ENCODE measurements at regions not wholly inside any gene's neighbourhood (a gene's known extent, or its start where the extent isn't known, plus 50 kb on each side); places are given as distances from the start of the nearest gene placed in this dataset.
"Not testable (repeated sequence)": the region's sequence is repeated elsewhere in the genome, so short reads cannot be mapped to it uniquely, and the experiment has no call there.

- DNase-seq = no peak
These were observed 57.4 kb upstream of the ST3GAL6 start for GRCh38 chr3:98705694-98706093.

DNA sequence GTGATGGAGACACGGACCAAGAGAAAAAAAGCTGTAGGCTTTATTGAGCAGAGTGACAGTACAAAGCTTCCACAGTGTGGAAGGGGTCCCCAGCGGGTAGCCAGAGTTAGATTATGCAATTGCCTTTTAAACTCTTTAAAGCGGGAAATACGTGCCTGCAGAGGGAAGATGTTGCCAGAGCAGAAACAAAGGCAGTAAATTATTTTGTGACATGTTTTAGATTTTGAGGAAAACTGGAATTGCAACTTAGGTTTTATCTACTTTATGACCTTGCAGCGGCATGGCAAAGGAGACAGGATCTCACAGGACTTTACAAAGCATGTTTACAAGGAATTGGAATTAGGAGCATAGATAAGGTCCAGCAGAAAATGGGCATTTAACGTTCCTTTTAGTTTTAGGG lies 54.5 kb upstream of the ST3GAL6 start:
- not testable (repeated sequence) for DNase-seq

DNA sequence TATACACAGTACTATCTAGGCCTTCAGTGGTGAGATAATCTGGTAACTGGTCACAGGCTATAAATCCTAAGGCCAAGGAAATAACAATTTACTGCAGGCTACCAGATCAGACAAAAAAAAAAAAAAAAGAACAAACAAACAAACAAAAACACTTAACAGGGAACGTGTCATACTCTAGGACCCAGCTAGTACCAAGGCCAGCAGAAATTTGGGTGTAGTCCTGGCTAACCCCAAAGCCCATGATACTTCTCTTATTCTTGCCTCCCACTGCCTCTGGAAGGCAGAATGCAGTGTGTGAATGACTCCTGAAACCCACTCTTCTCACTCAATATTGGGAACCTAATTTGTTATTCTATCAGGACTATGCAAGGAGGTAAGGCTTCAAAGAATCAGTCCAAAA lies 53.7 kb upstream of the ST3GAL6 start:
- DNase-seq = no peak

DNA sequence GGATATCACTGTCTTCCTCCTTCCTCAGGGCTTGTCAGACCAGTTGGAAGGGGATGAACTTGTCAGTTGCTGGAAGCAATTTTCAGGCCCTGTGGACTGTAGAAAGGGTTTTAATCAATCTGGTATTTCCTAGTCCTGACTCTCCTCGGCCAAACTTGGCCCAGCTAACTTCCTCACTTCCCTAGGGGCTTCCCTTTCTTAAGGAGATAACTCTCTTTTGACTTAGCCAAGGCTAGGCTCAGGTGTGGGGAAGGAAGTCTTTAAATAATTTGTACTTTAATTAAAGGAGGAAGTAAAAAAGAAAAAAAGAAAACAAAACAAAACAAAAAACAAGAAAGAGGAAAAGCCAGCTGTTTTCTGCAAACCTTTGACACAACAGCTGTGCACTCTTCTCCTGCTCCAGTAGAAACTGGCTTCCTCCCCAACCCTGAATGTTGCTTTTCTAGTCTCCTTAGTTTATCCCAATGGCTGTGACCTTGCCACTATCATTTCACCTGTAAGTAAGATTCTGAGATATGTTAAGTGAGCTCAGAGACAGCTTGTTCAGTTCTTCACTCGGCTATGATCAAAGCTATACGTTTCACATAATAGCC lies 53.0 kb upstream of the ST3GAL6 start:
- DNase-seq = no peak

- no peak for DNase-seq
These were observed 51.7 kb upstream of the ST3GAL6 start for GRCh38 chr3:98711426-98711825.

- DNase-seq = no peak
These were observed 50.4 kb upstream of the ST3GAL6 start for GRCh38 chr3:98712726-98713125.

DNA sequence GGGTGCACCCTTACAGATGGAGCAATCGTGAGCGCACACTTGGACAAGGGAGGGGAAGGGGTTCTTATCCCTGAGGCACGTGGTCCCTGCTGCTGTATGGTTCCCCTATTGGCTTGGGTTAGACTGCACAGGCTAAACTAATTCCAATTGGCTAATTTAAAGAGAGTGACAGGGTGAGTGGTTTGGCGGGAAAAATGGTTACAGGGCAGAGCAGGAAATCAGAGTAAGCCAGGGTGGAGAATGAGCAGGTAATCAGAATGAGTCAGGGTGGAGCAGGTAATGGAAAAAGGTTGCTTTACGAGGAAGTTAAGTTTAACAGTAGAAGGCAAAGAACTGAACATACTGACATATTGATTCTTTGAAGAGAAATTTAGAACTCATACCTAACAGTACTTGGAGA lies 49.8 kb upstream of the ST3GAL6 start:
- not testable (repeated sequence) for DNase-seq

Measured in activated naive CD4-positive, alpha-beta T cell treated with Interleukin-2 at 50 U/mL for 16 hours (primary cell).